Erythroblast (primary cell): ENCODE measurements at regions not wholly inside any gene's neighbourhood (a gene's known extent, or its start where the extent isn't known, plus 50 kb on each side); places are given as distances from the start of the nearest gene placed in this dataset.
"Not testable (repeated sequence)": the region's sequence is repeated elsewhere in the genome, so short reads cannot be mapped to it uniquely, and the experiment has no call there.

Experiments
- DNase-seq, 2 experiments: peaks; one replicate each; lab custom pipeline; 2025; lab: John Stamatoyannopoulos, UW
- GATA1 ChIP-seq: IDR thresholded peaks from 2 replicates; pipeline ENCODE4 v1.6.1; 2011; ENCODE audit warnings: low read depth, mild to moderate bottlenecking, control low read depth, low read length, moderate library complexity
- POLR2A ChIP-seq: IDR thresholded peaks from 2 replicates; pipeline ENCODE4 v1.6.1; 2011; ENCODE audit warnings: mild to moderate bottlenecking, low read length

DNA sequence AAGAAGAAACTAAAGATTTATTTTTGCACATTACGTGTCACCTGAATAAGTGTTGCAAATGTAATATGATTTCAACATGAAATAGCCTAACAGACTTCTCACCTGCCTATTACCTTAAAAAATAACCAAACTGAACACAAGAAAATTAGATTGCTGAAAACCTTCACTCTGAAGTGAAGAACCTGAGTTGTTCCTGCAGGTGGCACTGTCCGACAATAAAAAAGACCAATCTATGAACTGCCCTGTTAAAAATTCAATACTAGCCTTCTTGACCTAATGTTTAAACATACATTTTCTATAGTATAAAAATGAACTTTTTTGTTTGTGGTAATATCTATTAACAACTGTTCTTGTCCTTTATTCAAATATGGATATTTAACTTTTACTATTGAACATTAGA is 69.2 kb upstream of the PNPLA4 start:
- peak; percentile 18 to 51 for DNase-seq
- no peak for TF ChIP-seq POLR2A
- no peak for TF ChIP-seq GATA1

DNA sequence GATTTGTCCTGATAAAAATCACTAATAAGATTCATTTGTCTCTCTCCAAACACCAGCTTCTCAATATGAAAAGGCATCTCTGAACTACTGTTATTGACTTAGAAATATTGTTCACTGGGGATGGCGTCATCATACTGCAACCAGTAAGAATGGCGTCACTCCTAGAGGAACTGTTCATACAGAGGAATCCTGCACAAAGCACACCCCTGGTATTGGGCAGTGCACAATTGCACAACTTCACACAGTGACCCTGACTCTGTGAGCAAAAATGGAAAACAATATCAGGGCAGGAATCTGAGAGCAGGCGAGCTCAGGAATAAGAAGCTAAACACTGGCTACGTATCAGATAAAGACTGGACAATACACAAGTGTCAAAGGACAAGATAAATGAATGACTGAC is 66.7 kb upstream of the PNPLA4 start:
- TF ChIP-seq GATA1 (no peak), POLR2A (no peak)
- DNase-seq = no peak

DNA sequence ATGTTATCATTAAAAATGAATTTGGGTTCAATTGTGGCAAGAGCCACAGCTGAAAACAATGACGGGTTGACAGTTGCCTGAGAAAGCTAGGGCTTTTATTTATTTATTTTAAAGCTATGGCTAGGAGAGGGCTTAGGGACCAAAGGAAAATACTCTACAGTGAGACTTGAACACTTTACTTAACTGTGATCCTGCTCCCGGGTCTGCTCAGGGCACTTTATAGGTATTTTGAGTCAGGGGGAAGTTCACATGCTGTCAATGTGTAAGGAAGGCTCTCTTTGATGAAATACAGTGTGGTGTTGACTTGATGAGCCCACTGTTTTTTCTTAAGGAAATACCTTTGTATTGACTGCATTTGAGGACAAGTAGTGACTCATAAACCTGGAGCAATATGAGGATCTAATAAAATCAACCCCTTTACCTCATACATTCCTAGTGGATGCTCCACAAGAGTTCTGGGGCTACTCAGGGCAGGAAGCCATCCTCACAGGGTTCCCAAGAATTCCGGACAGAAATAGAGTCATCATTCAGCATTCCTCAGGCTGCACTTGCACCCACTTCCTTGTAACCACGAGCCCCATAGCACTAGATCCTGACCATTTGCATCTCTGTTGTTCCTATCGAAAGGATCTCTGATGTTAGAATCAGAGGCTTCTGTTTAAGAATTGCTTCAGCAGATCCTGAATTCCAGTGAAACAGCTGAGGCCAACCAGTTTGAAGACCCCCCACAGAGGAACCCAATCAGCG is 61.0 kb upstream of the PNPLA4 start:
- not testable (repeated sequence) for DNase-seq

DNA sequence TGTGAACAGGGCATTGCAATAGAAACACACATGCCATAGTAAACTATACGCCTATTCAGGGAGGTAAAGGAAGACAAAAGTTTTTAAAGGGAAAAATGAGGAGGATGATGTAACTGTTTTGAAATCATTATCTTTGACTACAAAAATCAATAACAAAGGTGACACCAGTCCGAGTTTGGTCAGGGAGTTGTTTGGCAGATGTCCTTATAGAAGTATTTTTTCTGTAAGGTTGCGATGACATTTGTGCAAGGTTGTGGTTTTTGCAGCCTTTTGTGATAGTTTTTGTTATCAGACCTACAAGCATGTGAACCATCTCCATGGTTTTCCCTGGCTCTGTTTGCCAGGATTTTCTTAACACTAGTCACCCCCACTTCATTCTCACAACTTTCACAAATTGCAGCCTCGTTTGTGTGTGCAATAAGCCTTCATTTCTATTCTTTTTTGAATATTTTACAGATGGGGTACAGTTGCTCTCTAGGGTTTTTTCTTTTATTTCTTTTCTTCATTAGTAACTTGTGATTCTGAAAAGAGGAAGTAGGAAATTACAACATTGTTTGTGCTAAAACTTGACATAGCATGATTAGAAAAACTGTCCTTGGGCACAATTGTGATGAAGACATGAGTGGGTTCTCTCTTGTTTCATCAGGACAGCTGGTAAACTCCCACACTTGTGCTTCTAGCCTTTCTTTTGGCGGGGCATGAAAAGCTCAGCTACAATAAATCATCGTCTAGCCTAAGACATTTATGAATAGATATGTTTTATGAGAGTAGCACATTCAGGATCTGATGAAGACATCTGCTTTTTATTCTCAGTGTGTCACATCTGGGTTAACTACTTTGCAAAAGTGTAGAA is 60.2 kb upstream of the PNPLA4 start:
- TF ChIP-seq POLR2A = no peak
- TF ChIP-seq GATA1 = no peak
- DNase-seq = no peak

DNA sequence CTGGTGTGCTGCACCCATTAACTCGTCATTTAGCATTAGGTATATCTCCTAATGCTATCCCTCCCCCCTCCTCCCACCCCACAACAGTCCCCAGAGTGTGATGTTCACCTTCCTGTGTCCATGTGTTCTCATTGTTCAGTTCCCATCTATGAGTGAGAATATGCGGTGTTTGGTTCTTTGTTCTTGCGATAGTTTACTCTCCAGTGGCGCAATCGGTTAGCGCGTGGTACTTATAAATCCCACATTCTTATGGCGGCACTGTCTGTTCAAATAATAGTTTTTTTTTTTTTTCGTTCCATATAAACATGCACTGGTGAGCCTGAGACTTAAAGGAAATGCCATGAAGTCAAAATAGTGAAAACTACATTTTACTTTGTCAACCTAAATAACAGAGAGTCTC is 59.5 kb upstream of the PNPLA4 start:
- DNase-seq = not testable (repeated sequence)

DNA sequence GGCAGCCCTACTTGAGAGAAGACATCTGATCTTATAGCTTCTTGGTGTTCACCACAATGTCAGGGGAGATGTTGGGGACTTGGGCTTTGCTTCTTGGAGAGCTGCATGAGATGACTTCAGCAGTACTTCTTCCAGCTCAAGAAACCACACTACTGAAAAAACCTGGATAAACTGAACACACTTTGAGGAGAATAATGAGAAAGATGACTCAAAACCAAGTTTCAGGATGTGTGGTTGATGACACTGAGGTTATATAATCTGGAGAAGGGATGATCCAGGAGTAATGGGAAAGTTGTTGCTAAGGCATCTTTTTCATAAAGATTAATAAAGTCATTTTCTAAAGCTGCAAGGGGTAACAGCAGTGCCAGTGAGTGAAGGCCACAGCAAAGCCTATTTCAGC is 58.4 kb upstream of the PNPLA4 start:
- no peak for TF ChIP-seq POLR2A
- TF ChIP-seq GATA1 = no peak
- DNase-seq = no peak

DNA sequence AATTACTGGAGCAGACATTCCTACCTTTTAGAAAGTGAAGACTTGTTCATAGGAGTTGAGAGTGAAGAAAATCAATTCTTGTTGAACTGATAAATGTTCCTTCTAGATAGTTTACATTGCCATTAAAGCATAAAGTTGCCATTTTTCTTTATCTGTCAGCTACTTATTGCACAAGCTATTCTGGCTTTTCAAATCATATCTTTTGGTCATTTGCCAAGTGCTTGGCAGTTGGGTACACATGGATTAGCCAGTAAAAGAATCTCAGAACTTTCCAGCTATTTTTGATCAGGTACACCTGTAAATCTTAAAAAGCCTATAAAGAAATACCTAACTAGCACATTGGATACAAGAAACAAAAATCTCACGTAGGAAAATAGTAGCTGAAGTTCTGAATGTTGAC is 56.4 kb upstream of the PNPLA4 start:
- DNase-seq = no peak
- TF ChIP-seq GATA1 (no peak), POLR2A (no peak)
